ENCODE measurements at regions not wholly inside any gene's neighbourhood (a gene's known extent, or its start where the extent isn't known, plus 50 kb on each side); places are given as distances from the start of the nearest gene placed in this dataset.

DNA sequence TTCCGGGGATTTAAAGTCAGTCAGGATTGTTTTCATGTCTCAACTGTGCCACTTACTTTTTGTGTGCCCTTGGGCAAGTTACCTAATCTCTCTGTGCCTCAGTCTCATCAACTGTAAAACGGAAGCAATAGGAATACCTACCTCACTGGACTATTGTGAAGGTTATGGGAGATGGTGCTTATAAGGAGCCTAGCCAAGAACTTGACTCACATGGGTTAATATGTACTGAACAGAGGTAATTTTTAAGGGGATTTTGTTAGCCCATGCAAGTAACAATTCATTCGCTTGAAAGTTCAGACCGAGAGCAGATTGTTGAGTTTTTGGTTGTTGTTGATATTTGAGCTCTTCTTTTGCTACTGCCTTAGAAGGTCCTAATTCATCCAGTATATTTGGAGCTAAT is 202.9 kb downstream of the ZNF365 start:
- DNase-seq (ENCODE audit: low read depth in 1 of 2, low spot score in 1 of 2) (no peak), ATAC-seq (no peak), FAIRE-seq (no peak)
- Histone ChIP-seq H3K4me2 (no peak overlapping the region), H3K9me3 (no peaks in the 10 kb centered on the region), H3K4me3 (no peak overlapping the region), H3K4me1 (no peaks in the 10 kb centered on the region), H3K27ac (no peak overlapping the region)
- POLR2A ChIA-PET = interaction anchor here (1.1 kb wide), 1 partner anchor 13 kb away, joined by 4 read pairs; no protein-coding TSS in a partner anchor
- TF ChIP-seq RNF2 (IDR thresholded peaks at IDR 0.05; ENCODE audit: borderline replicate concordance, low read depth) = no peak
- TF ChIP-seq NPAS2 (CRISPR knock-in tag; IDR thresholded peaks at IDR 0.05; ENCODE audit: borderline replicate concordance) = no peak
- TF ChIP-seq ZNF302 (CRISPR knock-in tag; IDR thresholded peaks at IDR 0.05) = no peak
- no peak for TF ChIP-seq EHMT2 (IDR thresholded peaks at IDR 0.05; ENCODE audit: low read depth)
- no peak for TF ChIP-seq PHF8 (IDR thresholded peaks at IDR 0.05; ENCODE audit: borderline replicate concordance, low read depth)
- 67% methylated on average over 4 of the region's 4 CpGs for WGBS (ENCODE audit: missing lambda C conversion rate)
- CTCF ChIA-PET = interaction anchor here (1.5 kb wide), 1 partner anchor 17 kb away, joined by 6 read pairs; no protein-coding TSS in a partner anchor

GRCh38 chr10:62577666-62578291 is 203.6 kb downstream of the ZNF365 start:
- Histone ChIP-seq H3K27ac (no peak overlapping the region), H3K9me3 (no peaks in the 10 kb centered on the region), H3K4me2 (no peak overlapping the region), H3K4me1 (no peaks in the 10 kb centered on the region), H3K4me3 (no peak overlapping the region)
- FAIRE-seq (no peak), ATAC-seq (peak in 1 of 2 experiments; percentile 13; a peak in 1 of 6 replicates), DNase-seq (ENCODE audit: low read depth in 1 of 2, low spot score in 1 of 2) (no peak)
- ChIA-PET POLR2A (interaction anchor here (1.1 kb wide), 1 partner anchor 14 kb away, joined by 4 read pairs; no protein-coding TSS in a partner anchor), CTCF (interaction anchor here (0.7 to 0.8 kb wide), 2 partner anchors 15 to 17 kb away, joined by 3 read pairs; no protein-coding TSS in a partner anchor)
- WGBS (ENCODE audit: missing lambda C conversion rate) = 15% methylated on average over 2 of the region's 2 CpGs
- TF ChIP-seq SMC3 (IDR thresholded peaks at IDR 0.05) (no peak), MAFK (IDR thresholded peaks at IDR 0.05; ENCODE audit: partially characterized antibody) (peak; percentile 35), ZFP36 (IDR thresholded peaks at IDR 0.05; ENCODE audit: borderline replicate concordance, partially characterized antibody) (no peak), RARB (CRISPR knock-in tag; IDR thresholded peaks at IDR 0.05) (no peak), POLR2A (IDR thresholded peaks at IDR 0.05; ENCODE audit: low read length) (no peak), FOXS1 (CRISPR knock-in tag; IDR thresholded peaks at IDR 0.05) (no peak), JUNB (IDR thresholded peaks at IDR 0.05) (no peak), CEBPB (IDR thresholded peaks at IDR 0.05) (no peak)

GRCh38 chr10:62578301-62578700 is 204.1 kb downstream of the ZNF365 start:
- TF ChIP-seq SMC3 (IDR thresholded peaks at IDR 0.05) (no peak), NPAS2 (CRISPR knock-in tag; IDR thresholded peaks at IDR 0.05; ENCODE audit: borderline replicate concordance) (no peak), CHD2 (IDR thresholded peaks at IDR 0.05; ENCODE audit: low read length, partially characterized antibody) (no peak), ATOH8 (CRISPR knock-in tag; IDR thresholded peaks at IDR 0.05; ENCODE audit: low read depth) (no peak), KDM1A (IDR thresholded peaks at IDR 0.05; ENCODE audit: low read depth) (no peak), JUN (IDR thresholded peaks at IDR 0.05) (no peak), BCL3 (IDR thresholded peaks at IDR 0.05) (no peak), HMGXB4 (CRISPR knock-in tag; IDR thresholded peaks at IDR 0.05; ENCODE audit: borderline replicate concordance) (no peak), POLR2A (IDR thresholded peaks at IDR 0.05; ENCODE audit: low read length) (no peak), FOSL2 (IDR thresholded peaks at IDR 0.05) (no peak), FOSL2 (CRISPR knock-in tag; IDR thresholded peaks at IDR 0.05) (no peak), RFX5 (IDR thresholded peaks at IDR 0.05) (no peak), CTCF (IDR thresholded peaks at IDR 0.05) (no peak), POLR2AphosphoS2 (conservative IDR thresholded peaks at IDR 0.05; ENCODE audit: low read length) (no peak), EHF (CRISPR knock-in tag; IDR thresholded peaks at IDR 0.05) (no peak)
- TF ChIP-seq, protein P1, sequence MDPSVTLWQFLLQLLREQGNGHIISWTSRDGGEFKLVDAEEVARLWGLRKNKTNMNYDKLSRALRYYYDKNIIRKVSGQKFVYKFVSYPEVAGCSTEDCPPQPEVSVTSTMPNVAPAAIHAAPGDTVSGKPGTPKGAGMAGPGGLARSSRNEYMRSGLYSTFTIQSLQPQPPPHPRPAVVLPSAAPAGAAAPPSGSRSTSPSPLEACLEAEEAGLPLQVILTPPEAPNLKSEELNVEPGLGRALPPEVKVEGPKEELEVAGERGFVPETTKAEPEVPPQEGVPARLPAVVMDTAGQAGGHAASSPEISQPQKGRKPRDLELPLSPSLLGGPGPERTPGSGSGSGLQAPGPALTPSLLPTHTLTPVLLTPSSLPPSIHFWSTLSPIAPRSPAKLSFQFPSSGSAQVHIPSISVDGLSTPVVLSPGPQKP (IDR thresholded peaks at IDR 0.05; ENCODE audit: low read depth, low read length) = no peak

More at GRCh38 chr10:62578301-62578700, 204.1 kb downstream of the ZNF365 start:
- ATAC-seq = no peak
- POLR2A ChIA-PET = no interaction called here
- Histone ChIP-seq H3K4me2 (no peak overlapping the region), H3K4me1 (no peaks in the 10 kb centered on the region), H3K27ac (no peak overlapping the region), H3K4me3 (no peak overlapping the region), H3K9me3 (no peaks in the 10 kb centered on the region)
- no peak for FAIRE-seq
- CTCF ChIA-PET = interaction anchor here (0.7 to 0.8 kb wide), 2 partner anchors 15 to 17 kb away, joined by 3 read pairs; no protein-coding TSS in a partner anchor
- DNase-seq (ENCODE audit: low read depth in 1 of 2, low spot score in 1 of 2) = no peak
- WGBS (ENCODE audit: missing lambda C conversion rate) = 49% methylated on average over 6 of the region's 6 CpGs
